ENCODE measurements at regions not wholly inside any gene's neighbourhood (a gene's known extent, or its start where the extent isn't known, plus 50 kb on each side); places are given as distances from the start of the nearest gene placed in this dataset.
"Not testable (repeated sequence)": the region's sequence is repeated elsewhere in the genome, so short reads cannot be mapped to it uniquely, and the experiment has no call there.

GRCh38 chr9:28981129-28981528 is 1407.8 kb upstream of the C9orf72 start:
- no peak for ATAC-seq
- Histone ChIP-seq H3K27me3 (no peaks in the 10 kb centered on the region), H3K36me3 (no peaks in the 10 kb centered on the region), H3K27ac (no peak overlapping the region), H3K4me1 (no peaks in the 10 kb centered on the region), H3K4me3 (no peak overlapping the region), H3K9me3 (no peaks in the 10 kb centered on the region)
- DNase-seq, result no peak
- TF ChIP-seq CTCF (IDR thresholded peaks at IDR 0.05), result no peak
- intact Hi-C loops (cut with DNase I), result no loop called here
- 40 to 57% (median 41%) methylated on average over 1 of the region's 1 CpG for WGBS, 4 donors

GRCh38 chr9:28981711-28982110 is 1408.4 kb upstream of the C9orf72 start:
- Histone ChIP-seq H3K27me3 (no peaks in the 10 kb centered on the region), H3K9me3 (peaks cover 0 to 3% (median 0%) of the 10 kb centered on the region in 12 donors), H3K36me3 (no peaks in the 10 kb centered on the region), H3K27ac (no peak overlapping the region), H3K4me3 (no peak overlapping the region), H3K4me1 (no peaks in the 10 kb centered on the region)
- WGBS, 4 donors, result 94 to 100% (median 97%) methylated on average over 1 of the region's 1 CpG
- DNase-seq (no peak), ATAC-seq (no peak)
- intact Hi-C loops (cut with DNase I), result no loop called here
- TF ChIP-seq CTCF (IDR thresholded peaks at IDR 0.05) (no peak), POLR2A (IDR thresholded peaks at IDR 0.05) (no peak)

GRCh38 chr9:28984016-28984415 is 1410.7 kb upstream of the C9orf72 start:
- no peaks in the 10 kb centered on the region for H3K36me3 ChIP-seq
- TF ChIP-seq CTCF (IDR thresholded peaks at IDR 0.05) (no peak), POLR2A (IDR thresholded peaks at IDR 0.05) (no peak)
- peaks cover 0 to 3% (median 0%) of the 10 kb centered on the region in 12 donors for H3K9me3 ChIP-seq
- ATAC-seq (no peak), DNase-seq (no peak)
- intact Hi-C loops (cut with DNase I), result no loop called here
- no peak overlapping the region for H3K4me3 ChIP-seq
- 72 to 76% (median 74%) methylated on average over 3 of the region's 3 CpGs for WGBS, 4 donors
- no peak overlapping the region for H3K27ac ChIP-seq
- H3K4me1 ChIP-seq, result no peaks in the 10 kb centered on the region
- no peaks in the 10 kb centered on the region for H3K27me3 ChIP-seq

GRCh38 chr9:28990009-28990408 is 1416.7 kb upstream of the C9orf72 start:
- H3K4me1 ChIP-seq; ATAC-seq; H3K9me3 ChIP-seq; H3K27ac ChIP-seq; H3K4me3 ChIP-seq; H3K27me3 ChIP-seq; H3K36me3 ChIP-seq; intact Hi-C loops (cut with DNase I): not testable (repeated sequence)
- WGBS, 4 donors, result 84 to 88% (median 86%) methylated on average over 9 to 12 of the region's 12 CpGs
- peak in 1 of 5 donors; percentile 18 for DNase-seq

- H3K9me3 ChIP-seq, result peaks cover 0 to 5% (median 0%) of the 10 kb centered on the region in 12 donors
- H3K27me3 ChIP-seq, result no peaks in the 10 kb centered on the region
- ATAC-seq (no peak), DNase-seq (no peak)
- intact Hi-C loops (cut with DNase I), result no loop called here
- no peak overlapping the region for H3K27ac ChIP-seq
- no peaks in the 10 kb centered on the region for H3K4me1 ChIP-seq
- no peaks in the 10 kb centered on the region for H3K36me3 ChIP-seq
- no peak overlapping the region for H3K4me3 ChIP-seq
- TF ChIP-seq CTCF (IDR thresholded peaks at IDR 0.05) (no peak), POLR2A (IDR thresholded peaks at IDR 0.05) (no peak)
Measured at GRCh38 chr9:28999057-28999456, 1425.8 kb upstream of the C9orf72 start.
